ENCODE measurements at regions not wholly inside any gene's neighbourhood (a gene's known extent, or its start where the extent isn't known, plus 50 kb on each side); places are given as distances from the start of the nearest gene placed in this dataset.

GRCh38 chr4:123283371-123283895, 113.2 kb upstream of the SPRY1 start:
- TF ChIP-seq CTCF (optimal IDR thresholded peaks at IDR 0.05 in 1 of 3, IDR thresholded peaks at IDR 0.05 in 1 of 3, conservative IDR thresholded peaks at IDR 0.05 in 1 of 3; ENCODE audit: extremely low read depth in 1 of 3, insufficient read depth in 2 of 3, low read length in 3 of 3): no peak
- TF ChIP-seq EZH2 (IDR thresholded peaks at IDR 0.05; ENCODE audit: low read length): no peak

Data from keratinocyte (primary cell).